ENCODE measurements at regions not wholly inside any gene's neighbourhood (a gene's known extent, or its start where the extent isn't known, plus 50 kb on each side); places are given as distances from the start of the nearest gene placed in this dataset.

DNA sequence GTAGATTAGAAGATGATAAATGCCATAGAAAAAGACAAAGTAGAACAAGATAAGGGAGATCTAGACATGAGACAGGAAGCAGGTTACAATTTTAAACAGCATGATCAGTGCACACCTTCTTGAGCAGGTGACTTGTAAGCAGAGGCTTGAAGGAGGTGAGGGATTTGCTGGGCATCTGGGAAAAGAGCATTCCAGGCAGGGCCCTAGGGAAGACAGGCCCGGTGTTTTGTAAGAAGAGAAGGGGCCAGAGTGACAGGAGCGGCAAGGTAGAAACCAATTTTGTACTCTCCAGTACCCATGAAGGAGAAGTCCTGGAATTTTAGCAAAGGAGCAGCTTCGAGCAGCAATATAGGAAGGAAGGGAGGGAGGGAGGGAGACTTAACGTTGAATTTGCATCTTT, 296.5 kb downstream of the MZT1 start:
- TF ChIP-seq, protein P1, sequence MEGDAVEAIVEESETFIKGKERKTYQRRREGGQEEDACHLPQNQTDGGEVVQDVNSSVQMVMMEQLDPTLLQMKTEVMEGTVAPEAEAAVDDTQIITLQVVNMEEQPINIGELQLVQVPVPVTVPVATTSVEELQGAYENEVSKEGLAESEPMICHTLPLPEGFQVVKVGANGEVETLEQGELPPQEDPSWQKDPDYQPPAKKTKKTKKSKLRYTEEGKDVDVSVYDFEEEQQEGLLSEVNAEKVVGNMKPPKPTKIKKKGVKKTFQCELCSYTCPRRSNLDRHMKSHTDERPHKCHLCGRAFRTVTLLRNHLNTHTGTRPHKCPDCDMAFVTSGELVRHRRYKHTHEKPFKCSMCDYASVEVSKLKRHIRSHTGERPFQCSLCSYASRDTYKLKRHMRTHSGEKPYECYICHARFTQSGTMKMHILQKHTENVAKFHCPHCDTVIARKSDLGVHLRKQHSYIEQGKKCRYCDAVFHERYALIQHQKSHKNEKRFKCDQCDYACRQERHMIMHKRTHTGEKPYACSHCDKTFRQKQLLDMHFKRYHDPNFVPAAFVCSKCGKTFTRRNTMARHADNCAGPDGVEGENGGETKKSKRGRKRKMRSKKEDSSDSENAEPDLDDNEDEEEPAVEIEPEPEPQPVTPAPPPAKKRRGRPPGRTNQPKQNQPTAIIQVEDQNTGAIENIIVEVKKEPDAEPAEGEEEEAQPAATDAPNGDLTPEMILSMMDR (IDR thresholded peaks at IDR 0.05; ENCODE audit: unreplicated experiment) = no peak
- Mint-ChIP-seq H3K4me3 (no peak overlapping the region), H3K36me3 (no peaks in the 10 kb centered on the region), H3K4me1 (peaks cover 8% of the 10 kb centered on the region), H3K27ac (no peak overlapping the region), H3K27me3 (ENCODE audit: low read depth) (no peaks in the 10 kb centered on the region), H3K9me3 (peaks cover 4% of the 10 kb centered on the region)
- DNase-seq (ENCODE audit: low spot score in 2 of 2, unreplicated experiment in 2 of 2) = no peak

- H3K9me3 Mint-ChIP-seq = peaks cover 4% of the 10 kb centered on the region
- H3K4me1 Mint-ChIP-seq = peaks cover 15% of the 10 kb centered on the region
- H3K27ac Mint-ChIP-seq = no peak overlapping the region
- no peak for DNase-seq (ENCODE audit: low spot score in 2 of 2, unreplicated experiment in 2 of 2)
- no peaks in the 10 kb centered on the region for H3K27me3 Mint-ChIP-seq (ENCODE audit: low read depth)
- TF ChIP-seq, protein P1 (IDR thresholded peaks at IDR 0.05; ENCODE audit: unreplicated experiment) = no peak
- H3K36me3 Mint-ChIP-seq = no peaks in the 10 kb centered on the region
- no peak overlapping the region for H3K4me3 Mint-ChIP-seq
Observed at GRCh38 chr13:72427757-72428528, 299.5 kb downstream of the MZT1 start.

DNA sequence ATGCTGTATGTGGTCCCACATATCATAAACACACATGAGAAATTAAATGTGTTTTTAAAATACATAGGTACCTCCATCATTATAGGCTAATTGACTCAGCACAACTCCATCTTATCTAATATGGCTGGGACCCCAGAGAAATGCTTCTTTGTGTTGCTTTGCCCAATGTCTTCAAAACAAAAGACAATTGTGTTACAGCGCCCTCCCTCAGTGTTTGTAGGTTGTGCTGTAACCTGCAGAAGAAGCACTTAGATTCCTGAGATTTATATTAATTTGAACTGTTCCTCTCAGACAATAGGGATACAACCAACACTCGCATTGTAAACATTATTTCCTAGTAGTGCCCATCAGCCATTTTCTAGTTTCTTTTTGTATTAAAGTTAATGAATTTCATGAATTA, 303.4 kb downstream of the MZT1 start:
- peaks cover 15% of the 10 kb centered on the region for H3K4me1 Mint-ChIP-seq
- no peaks in the 10 kb centered on the region for H3K36me3 Mint-ChIP-seq
- H3K9me3 Mint-ChIP-seq = no peaks in the 10 kb centered on the region
- TF ChIP-seq, protein P1 (IDR thresholded peaks at IDR 0.05; ENCODE audit: unreplicated experiment) = no peak
- H3K27ac Mint-ChIP-seq = no peak overlapping the region
- H3K27me3 Mint-ChIP-seq (ENCODE audit: low read depth) = no peaks in the 10 kb centered on the region
- no peak for DNase-seq (ENCODE audit: low spot score in 2 of 2, unreplicated experiment in 2 of 2)
- no peak overlapping the region for H3K4me3 Mint-ChIP-seq

DNA sequence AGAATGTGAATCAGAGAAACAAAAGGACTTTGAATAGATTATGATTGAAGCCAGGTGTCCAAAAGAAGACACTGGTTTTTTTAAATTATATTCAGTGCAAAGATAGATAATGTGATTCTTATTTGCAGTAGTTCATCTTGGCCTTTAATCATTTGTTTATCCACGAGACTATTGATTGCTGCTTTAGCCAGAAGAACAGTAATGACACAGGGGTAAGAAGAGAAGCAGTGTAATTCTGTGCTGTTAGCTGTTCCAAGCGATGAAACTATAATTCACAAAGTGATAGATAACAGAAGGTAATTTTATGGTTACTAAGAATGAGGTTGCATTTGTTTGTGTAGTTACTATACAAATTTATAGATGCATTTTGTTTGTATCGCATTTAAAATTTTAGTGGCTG, 311.6 kb downstream of the MZT1 start:
- Mint-ChIP-seq H3K27ac (no peak overlapping the region), H3K27me3 (ENCODE audit: low read depth) (no peaks in the 10 kb centered on the region), H3K4me1 (no peaks in the 10 kb centered on the region), H3K9me3 (no peaks in the 10 kb centered on the region), H3K4me3 (no peak overlapping the region), H3K36me3 (no peaks in the 10 kb centered on the region)
- TF ChIP-seq, protein P1 (IDR thresholded peaks at IDR 0.05; ENCODE audit: unreplicated experiment) = no peak
- DNase-seq (ENCODE audit: low spot score in 2 of 2, unreplicated experiment in 2 of 2) = no peak

GRCh38 chr13:72412481-72412880, 314.9 kb downstream of the MZT1 start:
- TF ChIP-seq, protein P1 (IDR thresholded peaks at IDR 0.05; ENCODE audit: unreplicated experiment) = no peak
- no peak overlapping the region for H3K4me3 Mint-ChIP-seq
- no peaks in the 10 kb centered on the region for H3K9me3 Mint-ChIP-seq
- no peak for DNase-seq (ENCODE audit: low spot score in 2 of 2, unreplicated experiment in 2 of 2)
- H3K27me3 Mint-ChIP-seq (ENCODE audit: low read depth) = no peaks in the 10 kb centered on the region
- H3K36me3 Mint-ChIP-seq = no peaks in the 10 kb centered on the region
- no peak overlapping the region for H3K27ac Mint-ChIP-seq
- H3K4me1 Mint-ChIP-seq = no peaks in the 10 kb centered on the region

All from mesothelial cell of epicardium (in vitro differentiated cells).